ENCODE measurements at regions not wholly inside any gene's neighbourhood (a gene's known extent, or its start where the extent isn't known, plus 50 kb on each side); places are given as distances from the start of the nearest gene placed in this dataset.

DNA sequence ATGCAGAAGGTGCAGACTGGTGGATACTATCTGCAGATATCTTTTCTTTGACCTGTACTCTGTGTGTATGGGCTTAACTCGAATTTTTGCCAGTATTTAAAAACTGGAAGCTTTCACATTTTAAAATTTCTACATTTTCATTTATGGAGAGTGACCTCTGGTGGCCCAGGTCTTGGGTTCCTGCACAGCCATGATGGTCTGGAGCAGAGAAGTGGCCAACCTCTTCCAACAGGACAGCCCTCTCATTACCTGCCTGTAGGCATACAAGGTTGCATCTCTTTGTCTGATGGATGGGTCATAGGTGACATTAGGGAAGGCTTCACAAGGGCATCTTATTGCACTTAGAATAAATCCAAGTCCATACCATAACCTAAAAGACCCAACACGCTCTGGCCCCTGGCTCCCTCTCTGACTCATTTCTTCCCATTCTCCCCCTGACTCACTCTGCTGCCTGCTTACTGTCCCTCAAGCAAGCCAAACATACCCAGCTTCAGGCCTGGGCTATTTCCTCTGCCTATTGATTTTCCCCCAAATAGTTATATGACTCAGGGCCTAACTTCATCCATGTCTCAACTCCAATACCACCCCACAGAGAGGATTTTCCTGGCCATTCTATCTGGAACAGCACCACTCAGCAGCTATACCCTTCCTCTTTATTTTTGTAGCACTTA is 113.3 kb upstream of the SLC1A3 start:
- TF ChIP-seq, protein P1, sequence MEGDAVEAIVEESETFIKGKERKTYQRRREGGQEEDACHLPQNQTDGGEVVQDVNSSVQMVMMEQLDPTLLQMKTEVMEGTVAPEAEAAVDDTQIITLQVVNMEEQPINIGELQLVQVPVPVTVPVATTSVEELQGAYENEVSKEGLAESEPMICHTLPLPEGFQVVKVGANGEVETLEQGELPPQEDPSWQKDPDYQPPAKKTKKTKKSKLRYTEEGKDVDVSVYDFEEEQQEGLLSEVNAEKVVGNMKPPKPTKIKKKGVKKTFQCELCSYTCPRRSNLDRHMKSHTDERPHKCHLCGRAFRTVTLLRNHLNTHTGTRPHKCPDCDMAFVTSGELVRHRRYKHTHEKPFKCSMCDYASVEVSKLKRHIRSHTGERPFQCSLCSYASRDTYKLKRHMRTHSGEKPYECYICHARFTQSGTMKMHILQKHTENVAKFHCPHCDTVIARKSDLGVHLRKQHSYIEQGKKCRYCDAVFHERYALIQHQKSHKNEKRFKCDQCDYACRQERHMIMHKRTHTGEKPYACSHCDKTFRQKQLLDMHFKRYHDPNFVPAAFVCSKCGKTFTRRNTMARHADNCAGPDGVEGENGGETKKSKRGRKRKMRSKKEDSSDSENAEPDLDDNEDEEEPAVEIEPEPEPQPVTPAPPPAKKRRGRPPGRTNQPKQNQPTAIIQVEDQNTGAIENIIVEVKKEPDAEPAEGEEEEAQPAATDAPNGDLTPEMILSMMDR (conservative IDR thresholded peaks at IDR 0.05): no peak
- TF ChIP-seq EZH2 (IDR thresholded peaks at IDR 0.05; ENCODE audit: low read depth): no peak
